WTC11 (cell line): ENCODE measurements at regions not wholly inside any gene's neighbourhood (a gene's known extent, or its start where the extent isn't known, plus 50 kb on each side); places are given as distances from the start of the nearest gene placed in this dataset.

Experiments
- AFF4 ChIP-seq: sonication (generic); formaldehyde crosslinking; IDR thresholded peaks from 2 replicates; pipeline ENCODE4 v1.8.1; 2023; ENCODE audit warnings: mild to moderate bottlenecking, missing genetic modification reagents, borderline replicate concordance
- ATF1 ChIP-seq: sonication (generic); formaldehyde crosslinking; IDR thresholded peaks from 2 replicates; pipeline ENCODE4 v1.8.1; 2023; ENCODE audit warnings: mild to moderate bottlenecking, moderate library complexity, missing genetic modification reagents
- CREB1 ChIP-seq: sonication (generic); formaldehyde crosslinking; IDR thresholded peaks from 2 replicates; pipeline ENCODE4 v1.8.0; 2023; ENCODE audit warnings: mild to moderate bottlenecking, missing genetic modification reagents
- ZNF138 ChIP-seq: sonication (generic); formaldehyde crosslinking; conservative IDR thresholded peaks from 2 replicates; pipeline ENCODE4 v1.8.1; 2022; ENCODE audit warnings: mild to moderate bottlenecking, moderate library complexity, missing genetic modification reagents
- TF ChIP-seq, protein P1 (sequence below): fragments of 200-600 bp; IDR thresholded peaks from 2 replicates; pipeline ENCODE4 v1.8.0; 2022; ENCODE audit warnings: antibody characterized with exemption
- TF ChIP-seq, protein P2 (sequence below): sonication (generic); formaldehyde crosslinking; IDR thresholded peaks from 2 replicates; pipeline ENCODE4 v1.8.0; 2022; ENCODE audit warnings: missing genetic modification reagents
- TF ChIP-seq, protein P3 (sequence below): sonication (generic); formaldehyde crosslinking; IDR thresholded peaks from 2 replicates; pipeline ENCODE4 v1.8.0; 2022; ENCODE audit warnings: mild to moderate bottlenecking, missing genetic modification reagents
- TF ChIP-seq, protein P4 (sequence below): sonication (generic); formaldehyde crosslinking; IDR thresholded peaks from 2 replicates; pipeline ENCODE4 v1.8.0; 2022; ENCODE audit warnings: mild to moderate bottlenecking, missing genetic modification reagents

DNA sequence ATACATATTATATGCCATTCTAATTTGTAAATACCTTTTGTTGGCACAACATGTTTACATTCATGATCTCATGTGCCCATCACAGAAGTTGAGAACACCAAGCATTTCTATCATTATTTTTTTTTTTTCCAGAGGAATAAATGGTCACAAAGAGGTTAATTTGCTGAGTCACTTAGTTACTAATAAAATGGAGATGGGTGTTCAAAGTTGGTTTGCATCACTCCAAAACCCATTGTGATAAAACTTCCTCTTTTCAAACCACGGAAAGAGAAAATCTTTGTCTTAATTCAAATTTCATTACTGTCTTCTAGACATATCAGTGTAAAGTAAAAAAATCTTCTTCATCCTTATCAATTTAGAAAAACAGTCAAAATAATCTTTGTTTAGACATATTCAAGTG lies 636.8 kb upstream of the CCDC179 start:
- TF ChIP-seq CREB1 (no peak), AFF4 (no peak), ZNF138 (CRISPR knock-in tag) (no peak), ATF1 (CRISPR knock-in tag) (no peak)
- TF ChIP-seq, protein P1, sequence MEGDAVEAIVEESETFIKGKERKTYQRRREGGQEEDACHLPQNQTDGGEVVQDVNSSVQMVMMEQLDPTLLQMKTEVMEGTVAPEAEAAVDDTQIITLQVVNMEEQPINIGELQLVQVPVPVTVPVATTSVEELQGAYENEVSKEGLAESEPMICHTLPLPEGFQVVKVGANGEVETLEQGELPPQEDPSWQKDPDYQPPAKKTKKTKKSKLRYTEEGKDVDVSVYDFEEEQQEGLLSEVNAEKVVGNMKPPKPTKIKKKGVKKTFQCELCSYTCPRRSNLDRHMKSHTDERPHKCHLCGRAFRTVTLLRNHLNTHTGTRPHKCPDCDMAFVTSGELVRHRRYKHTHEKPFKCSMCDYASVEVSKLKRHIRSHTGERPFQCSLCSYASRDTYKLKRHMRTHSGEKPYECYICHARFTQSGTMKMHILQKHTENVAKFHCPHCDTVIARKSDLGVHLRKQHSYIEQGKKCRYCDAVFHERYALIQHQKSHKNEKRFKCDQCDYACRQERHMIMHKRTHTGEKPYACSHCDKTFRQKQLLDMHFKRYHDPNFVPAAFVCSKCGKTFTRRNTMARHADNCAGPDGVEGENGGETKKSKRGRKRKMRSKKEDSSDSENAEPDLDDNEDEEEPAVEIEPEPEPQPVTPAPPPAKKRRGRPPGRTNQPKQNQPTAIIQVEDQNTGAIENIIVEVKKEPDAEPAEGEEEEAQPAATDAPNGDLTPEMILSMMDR = no peak
- TF ChIP-seq, protein P2, sequence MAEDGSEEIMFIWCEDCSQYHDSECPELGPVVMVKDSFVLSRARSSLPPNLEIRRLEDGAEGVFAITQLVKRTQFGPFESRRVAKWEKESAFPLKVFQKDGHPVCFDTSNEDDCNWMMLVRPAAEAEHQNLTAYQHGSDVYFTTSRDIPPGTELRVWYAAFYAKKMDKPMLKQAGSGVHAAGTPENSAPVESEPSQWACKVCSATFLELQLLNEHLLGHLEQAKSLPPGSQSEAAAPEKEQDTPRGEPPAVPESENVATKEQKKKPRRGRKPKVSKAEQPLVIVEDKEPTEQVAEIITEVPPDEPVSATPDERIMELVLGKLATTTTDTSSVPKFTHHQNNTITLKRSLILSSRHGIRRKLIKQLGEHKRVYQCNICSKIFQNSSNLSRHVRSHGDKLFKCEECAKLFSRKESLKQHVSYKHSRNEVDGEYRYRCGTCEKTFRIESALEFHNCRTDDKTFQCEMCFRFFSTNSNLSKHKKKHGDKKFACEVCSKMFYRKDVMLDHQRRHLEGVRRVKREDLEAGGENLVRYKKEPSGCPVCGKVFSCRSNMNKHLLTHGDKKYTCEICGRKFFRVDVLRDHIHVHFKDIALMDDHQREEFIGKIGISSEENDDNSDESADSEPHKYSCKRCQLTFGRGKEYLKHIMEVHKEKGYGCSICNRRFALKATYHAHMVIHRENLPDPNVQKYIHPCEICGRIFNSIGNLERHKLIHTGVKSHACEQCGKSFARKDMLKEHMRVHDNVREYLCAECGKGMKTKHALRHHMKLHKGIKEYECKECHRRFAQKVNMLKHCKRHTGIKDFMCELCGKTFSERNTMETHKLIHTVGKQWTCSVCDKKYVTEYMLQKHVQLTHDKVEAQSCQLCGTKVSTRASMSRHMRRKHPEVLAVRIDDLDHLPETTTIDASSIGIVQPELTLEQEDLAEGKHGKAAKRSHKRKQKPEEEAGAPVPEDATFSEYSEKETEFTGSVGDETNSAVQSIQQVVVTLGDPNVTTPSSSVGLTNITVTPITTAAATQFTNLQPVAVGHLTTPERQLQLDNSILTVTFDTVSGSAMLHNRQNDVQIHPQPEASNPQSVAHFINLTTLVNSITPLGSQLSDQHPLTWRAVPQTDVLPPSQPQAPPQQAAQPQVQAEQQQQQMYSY (CRISPR knock-in tag) = no peak
- TF ChIP-seq, protein P3, sequence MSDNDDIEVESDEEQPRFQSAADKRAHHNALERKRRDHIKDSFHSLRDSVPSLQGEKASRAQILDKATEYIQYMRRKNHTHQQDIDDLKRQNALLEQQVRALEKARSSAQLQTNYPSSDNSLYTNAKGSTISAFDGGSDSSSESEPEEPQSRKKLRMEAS (CRISPR knock-in tag) = no peak
- TF ChIP-seq, protein P4, sequence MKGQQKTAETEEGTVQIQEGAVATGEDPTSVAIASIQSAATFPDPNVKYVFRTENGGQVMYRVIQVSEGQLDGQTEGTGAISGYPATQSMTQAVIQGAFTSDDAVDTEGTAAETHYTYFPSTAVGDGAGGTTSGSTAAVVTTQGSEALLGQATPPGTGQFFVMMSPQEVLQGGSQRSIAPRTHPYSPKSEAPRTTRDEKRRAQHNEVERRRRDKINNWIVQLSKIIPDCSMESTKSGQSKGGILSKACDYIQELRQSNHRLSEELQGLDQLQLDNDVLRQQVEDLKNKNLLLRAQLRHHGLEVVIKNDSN = no peak
